GM18909 (cell line): ENCODE measurements at regions not wholly inside any gene's neighbourhood (a gene's known extent, or its start where the extent isn't known, plus 50 kb on each side); places are given as distances from the start of the nearest gene placed in this dataset.

ENCODE experiments used
- ATAC-seq: cut with Tn5 transposase; IDR thresholded peaks from one replicate; pipeline ENCODE4 v1.9.1; 2021; ENCODE audit warnings: mild to moderate bottlenecking; ENCODE audit not compliant: unreplicated experiment, poor library complexity

GRCh38 chr2:235382601-235383000, 111.2 kb upstream of the AGAP1 start:
- ATAC-seq, result no peak

GRCh38 chr2:235383272-235383843, 110.5 kb upstream of the AGAP1 start:
- ATAC-seq, result no peak

DNA sequence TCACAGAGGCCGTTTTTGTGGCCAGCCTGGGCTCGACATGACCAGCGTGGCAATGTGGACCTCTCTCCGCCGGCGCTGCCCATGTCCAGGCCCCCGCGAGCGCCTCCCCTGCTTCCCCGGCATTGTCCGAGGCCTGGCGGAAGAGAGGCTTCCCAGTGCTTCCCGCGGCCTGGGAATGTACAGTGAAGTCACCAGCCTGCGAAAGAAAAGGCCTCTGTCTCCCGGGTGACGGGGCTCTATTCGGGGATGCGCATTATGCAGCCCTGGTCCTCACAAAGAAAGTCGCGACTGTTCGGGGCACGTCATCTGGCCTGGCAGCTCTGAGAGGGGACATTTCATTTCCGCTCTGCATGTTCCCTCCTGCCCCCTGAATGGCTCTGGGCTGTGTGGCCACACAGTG, 109.2 kb upstream of the AGAP1 start:
- ATAC-seq, result no peak

GRCh38 chr2:235389626-235390025, 104.2 kb upstream of the AGAP1 start:
- no peak for ATAC-seq

GRCh38 chr2:235390108-235390815, 103.6 kb upstream of the AGAP1 start:
- ATAC-seq, result peak; percentile 63

DNA sequence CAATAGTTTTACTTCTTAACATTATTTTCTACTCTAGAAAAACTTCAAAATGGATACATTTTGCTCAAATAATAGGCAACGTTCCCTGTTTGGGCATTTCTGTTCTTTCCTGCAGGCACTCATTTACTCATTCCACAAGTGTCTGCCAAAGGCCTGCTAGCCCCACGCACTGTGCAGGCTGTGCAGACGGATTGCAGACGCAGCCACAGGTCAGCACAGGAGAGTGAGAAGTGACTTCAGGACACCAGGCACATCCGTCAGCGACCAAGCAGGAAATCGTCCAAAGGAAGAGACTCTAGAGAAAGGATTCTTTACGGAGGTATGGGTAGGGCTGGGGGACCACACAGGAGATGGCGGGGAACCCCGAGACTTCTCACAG, 103.0 kb upstream of the AGAP1 start:
- no peak for ATAC-seq

DNA sequence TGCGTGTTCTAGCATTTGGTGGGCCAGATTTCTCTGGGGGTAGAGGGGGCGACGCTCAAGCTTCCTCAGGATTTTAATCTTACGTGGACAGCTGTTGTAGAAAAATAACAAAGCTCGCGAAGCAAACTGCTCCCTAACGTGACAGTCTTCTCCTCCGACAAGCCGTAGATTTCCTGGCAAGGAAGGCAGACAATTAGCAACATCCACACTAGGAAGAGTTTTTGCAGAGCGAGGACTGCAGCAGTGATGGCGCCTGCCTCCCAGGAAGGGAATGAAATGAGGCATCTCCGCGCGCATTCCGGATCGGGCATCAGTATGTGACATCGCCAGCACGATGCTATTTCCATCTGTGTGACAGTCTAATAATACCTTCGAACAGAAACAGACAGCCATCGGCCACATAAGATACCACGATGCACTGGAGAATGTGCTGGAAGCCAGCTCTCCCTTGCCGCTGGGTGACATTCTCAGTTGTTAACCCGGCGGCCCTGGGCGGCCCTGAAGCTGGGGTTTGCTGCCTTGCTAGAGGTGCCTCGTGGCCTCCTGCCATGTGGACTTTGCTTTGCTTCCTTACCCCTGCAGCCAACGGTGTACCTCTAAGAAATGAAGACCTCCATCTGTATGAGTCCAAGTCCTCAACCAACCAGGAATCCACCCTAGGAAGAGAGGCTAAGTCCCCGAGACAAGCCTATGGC, 101.8 kb upstream of the AGAP1 start:
- ATAC-seq, result no peak

DNA sequence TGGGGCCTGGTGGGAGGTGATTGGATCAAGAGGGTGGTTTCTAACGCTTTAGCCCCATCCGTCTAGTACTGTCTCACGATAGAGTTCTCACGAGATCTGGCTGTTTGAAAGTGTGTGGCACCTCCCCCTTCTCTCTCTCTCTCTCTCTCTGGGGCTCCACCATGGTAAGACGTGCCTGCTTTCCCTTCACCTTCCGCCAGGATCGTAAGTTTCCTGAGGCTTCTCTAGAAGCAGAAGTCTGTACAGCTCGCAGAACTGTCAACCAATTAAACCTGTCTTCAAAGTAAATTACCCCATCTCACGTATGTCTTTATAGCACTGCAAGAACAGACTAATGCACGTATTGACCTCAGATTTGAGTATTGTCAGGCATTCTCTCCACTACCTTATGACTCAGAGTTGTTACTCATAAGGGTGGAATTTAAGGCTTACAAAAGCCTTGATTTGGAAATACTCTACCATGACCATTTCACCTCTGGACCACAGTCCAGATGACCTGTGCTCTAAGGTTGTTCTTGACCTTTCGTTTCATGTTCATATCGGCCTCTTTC, 99.5 kb upstream of the AGAP1 start:
- no peak for ATAC-seq

- ATAC-seq, result no peak
Observed at GRCh38 chr2:235396071-235396846, 97.6 kb upstream of the AGAP1 start.

DNA sequence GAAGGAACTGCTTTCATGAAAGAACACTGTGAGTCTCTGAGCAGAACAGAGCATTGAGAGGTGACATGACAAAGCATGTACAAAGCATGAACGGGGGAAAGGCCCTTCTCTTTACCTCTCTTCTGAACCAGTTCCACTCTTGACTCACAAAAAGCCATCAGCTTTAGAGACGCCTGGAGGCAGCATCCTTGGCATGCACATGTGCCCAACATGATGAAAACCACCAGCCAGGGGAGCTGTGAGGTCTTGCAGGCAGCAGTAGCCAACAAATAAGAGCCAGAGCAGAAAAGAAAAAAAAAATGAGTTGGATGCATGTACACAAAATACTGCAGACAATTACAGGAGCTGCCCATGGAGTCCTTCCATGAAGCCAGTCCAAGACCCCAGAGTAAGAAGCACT, 95.5 kb upstream of the AGAP1 start:
- no peak for ATAC-seq

DNA sequence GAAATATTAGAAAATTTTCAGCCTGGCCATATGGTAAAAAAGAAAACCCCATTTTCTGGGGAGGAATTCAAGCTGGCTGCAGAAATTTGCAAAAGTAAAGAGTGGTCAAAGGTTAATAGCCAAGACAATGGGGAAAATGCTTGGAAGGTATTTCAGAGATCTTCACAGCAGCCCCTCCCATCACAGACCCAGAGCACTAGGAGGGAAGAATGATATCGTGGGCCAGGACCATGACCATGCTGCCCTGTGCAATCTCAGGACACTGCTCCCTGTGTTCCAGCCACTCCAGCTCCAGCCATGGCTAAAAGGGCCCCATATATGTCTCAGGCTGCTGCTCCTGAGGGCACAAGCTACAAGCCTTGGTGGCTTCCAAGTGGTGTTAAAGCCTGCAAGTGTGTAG, 93.9 kb upstream of the AGAP1 start:
- no peak for ATAC-seq

DNA sequence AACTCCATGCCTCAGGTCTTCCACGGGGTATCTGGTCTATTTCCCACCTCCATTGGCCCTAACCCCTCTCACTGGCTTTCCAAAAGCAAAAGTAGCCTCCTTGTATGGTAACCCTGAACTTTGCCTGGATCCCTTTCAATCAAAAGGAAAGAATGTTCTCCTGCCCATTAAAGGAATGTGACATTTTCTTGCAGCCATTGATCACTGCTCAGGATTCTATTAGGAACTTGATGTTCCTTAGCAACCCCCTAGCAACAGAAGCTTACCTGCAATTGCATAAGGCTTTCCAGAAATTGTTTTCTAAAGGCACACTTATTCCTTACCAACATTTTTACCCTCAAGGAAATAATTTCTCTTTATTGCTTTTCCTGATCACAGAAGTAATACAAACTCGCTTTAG, 91.4 kb upstream of the AGAP1 start:
- no peak for ATAC-seq

DNA sequence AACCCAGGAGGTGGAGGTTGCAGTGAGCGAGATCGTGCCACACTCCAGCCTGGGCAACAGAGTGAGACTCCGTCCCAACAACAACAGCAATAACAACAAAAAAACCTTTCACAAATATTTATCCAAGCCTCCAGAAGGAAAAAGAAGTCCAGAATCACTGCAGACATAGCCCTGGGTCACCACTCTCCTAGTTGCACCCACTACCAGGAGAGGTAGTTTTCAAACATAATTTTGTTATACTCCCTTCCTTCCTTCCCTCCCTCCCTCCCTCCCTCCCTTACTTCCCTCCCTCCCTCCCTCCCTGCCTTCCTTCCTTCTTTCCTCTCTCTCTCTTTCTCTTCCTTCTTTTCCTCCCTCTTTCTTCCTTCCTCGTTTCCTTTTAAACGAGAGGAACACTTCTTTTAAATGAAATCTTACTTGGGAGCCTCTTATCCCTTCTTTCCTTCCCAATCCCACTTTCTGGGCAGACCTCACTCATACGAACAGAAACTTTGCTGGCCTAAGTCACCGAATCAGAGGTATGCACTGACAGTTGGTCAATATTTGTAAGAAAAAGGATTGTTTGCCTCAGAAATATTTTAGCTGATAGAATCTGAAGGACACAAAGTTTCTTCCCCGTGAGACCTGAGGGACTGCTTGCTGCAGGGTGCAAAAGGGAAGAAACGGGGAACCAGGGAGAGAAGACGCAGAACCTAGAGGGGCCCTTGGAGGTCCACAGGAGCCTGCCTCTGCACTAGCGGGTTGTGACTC, 88.1 kb upstream of the AGAP1 start:
- no peak for ATAC-seq

GRCh38 chr2:235406430-235406829, 87.4 kb upstream of the AGAP1 start:
- no peak for ATAC-seq

GRCh38 chr2:235411905-235412485, 81.8 kb upstream of the AGAP1 start:
- ATAC-seq, result no peak

DNA sequence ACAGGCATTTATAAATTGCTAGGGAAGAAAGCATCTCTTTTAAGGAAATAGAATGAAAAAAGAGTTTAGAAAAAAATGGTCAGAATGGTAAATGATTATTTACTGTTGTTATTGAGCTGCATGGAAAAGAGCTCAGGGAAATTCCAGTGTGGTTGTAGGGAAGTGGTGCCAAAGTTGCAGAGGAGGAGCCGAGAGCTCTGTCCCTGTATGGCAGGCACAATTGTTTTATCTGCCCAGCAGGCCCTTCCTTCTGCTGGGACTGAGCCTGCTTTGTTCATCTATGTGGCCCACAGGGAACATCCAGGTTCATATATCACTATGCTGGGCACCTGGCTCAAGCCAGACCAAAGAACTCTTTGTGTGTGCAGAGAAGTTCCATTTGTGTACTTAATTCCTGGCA, 80.8 kb upstream of the AGAP1 start:
- ATAC-seq, result no peak

DNA sequence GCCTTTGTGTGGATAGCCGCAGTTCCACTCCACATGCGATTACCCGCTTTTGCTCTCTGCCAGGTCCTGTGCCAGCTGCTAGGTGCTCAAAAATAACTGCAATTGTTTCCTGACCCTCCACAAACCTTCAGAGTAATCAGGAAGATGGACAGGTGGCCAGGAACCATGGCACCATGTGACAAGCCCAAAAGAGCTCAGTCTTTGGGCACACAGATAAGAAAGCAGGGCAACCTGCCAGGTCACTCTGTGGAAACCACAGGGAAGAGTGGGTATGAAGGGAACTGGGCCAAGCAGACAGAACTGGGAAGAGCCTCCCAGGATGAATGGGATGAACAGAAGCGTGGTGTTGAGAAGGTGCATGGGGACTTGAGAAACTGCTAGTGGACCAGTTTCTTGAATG, 79.4 kb upstream of the AGAP1 start:
- no peak for ATAC-seq

GRCh38 chr2:235416858-235417499, 76.9 kb upstream of the AGAP1 start:
- ATAC-seq, result no peak

GRCh38 chr2:235418918-235419317, 74.9 kb upstream of the AGAP1 start:
- ATAC-seq, result no peak
